ENCODE measurements at regions not wholly inside any gene's neighbourhood (a gene's known extent, or its start where the extent isn't known, plus 50 kb on each side); places are given as distances from the start of the nearest gene placed in this dataset.

GRCh38 chr9:73565026-73565425, 413.4 kb downstream of the ANXA1 start:
- no peak for DNase-seq (ENCODE audit: low spot score in 2 of 2)
- ATAC-seq: no peak
- no peak overlapping the region for H3K27ac Mint-ChIP-seq
- no peaks in the 10 kb centered on the region for H3K36me3 Mint-ChIP-seq
- peaks cover 6% of the 10 kb centered on the region in 2 donors for H3K9me3 Mint-ChIP-seq

- Mint-ChIP-seq H3K27ac (no peak overlapping the region), H3K9me3 (peaks cover 4 to 6% of the 10 kb centered on the region in 2 donors), H3K36me3 (no peaks in the 10 kb centered on the region)
- ATAC-seq: no peak
- no peak for DNase-seq (ENCODE audit: low spot score in 2 of 2)
These were observed 414.3 kb downstream of the ANXA1 start for GRCh38 chr9:73565833-73566465.

GRCh38 chr9:73566627-73567026, 415.0 kb downstream of the ANXA1 start:
- no peaks in the 10 kb centered on the region for H3K36me3 Mint-ChIP-seq
- H3K27ac Mint-ChIP-seq: no peak overlapping the region
- ATAC-seq (no peak), DNase-seq (ENCODE audit: low spot score in 2 of 2) (no peak)
- peaks cover 4 to 6% of the 10 kb centered on the region in 2 donors for H3K9me3 Mint-ChIP-seq

GRCh38 chr9:73573235-73573634, 421.6 kb downstream of the ANXA1 start:
- Mint-ChIP-seq H3K9me3 (peaks cover 0 to 4% of the 10 kb centered on the region in 2 donors), H3K36me3 (no peaks in the 10 kb centered on the region), H3K27ac (no peak overlapping the region)
- ATAC-seq (no peak), DNase-seq (ENCODE audit: low spot score in 2 of 2) (no peak)

GRCh38 chr9:73575101-73576060, 423.7 kb downstream of the ANXA1 start:
- no peaks in the 10 kb centered on the region for H3K36me3 Mint-ChIP-seq
- no peak for DNase-seq (ENCODE audit: low spot score in 2 of 2)
- peaks cover 4% of the 10 kb centered on the region in 2 donors for H3K9me3 Mint-ChIP-seq
- no peak for ATAC-seq
- H3K27ac Mint-ChIP-seq: no peak overlapping the region

- H3K36me3 Mint-ChIP-seq: no peaks in the 10 kb centered on the region
- no peak overlapping the region for H3K27ac Mint-ChIP-seq
- peaks cover 0 to 4% of the 10 kb centered on the region in 2 donors for H3K9me3 Mint-ChIP-seq
- ATAC-seq (no peak), DNase-seq (ENCODE audit: low spot score in 2 of 2) (no peak)
These were observed 426.2 kb downstream of the ANXA1 start for GRCh38 chr9:73577848-73578247.

- DNase-seq (ENCODE audit: low spot score in 2 of 2): no peak
- H3K27ac Mint-ChIP-seq: no peak overlapping the region
- peaks cover 0 to 4% of the 10 kb centered on the region in 2 donors for H3K9me3 Mint-ChIP-seq
- H3K36me3 Mint-ChIP-seq: no peaks in the 10 kb centered on the region
- no peak for ATAC-seq
These were observed 428.2 kb downstream of the ANXA1 start for GRCh38 chr9:73579823-73580222.

- Mint-ChIP-seq H3K9me3 (peaks cover 0 to 4% of the 10 kb centered on the region in 2 donors), H3K36me3 (no peaks in the 10 kb centered on the region), H3K27ac (no peak overlapping the region)
- ATAC-seq (no peak), DNase-seq (ENCODE audit: low spot score in 2 of 2) (no peak)
These were observed 431.9 kb downstream of the ANXA1 start for GRCh38 chr9:73583576-73583975.

- Mint-ChIP-seq H3K9me3 (peaks cover 0 to 2% of the 10 kb centered on the region in 2 donors), H3K36me3 (no peaks in the 10 kb centered on the region), H3K27ac (no peak overlapping the region)
- DNase-seq (ENCODE audit: low spot score in 2 of 2) (no peak), ATAC-seq (no peak)
These were observed 443.4 kb downstream of the ANXA1 start for GRCh38 chr9:73595036-73595545.

GRCh38 chr9:73596321-73596720, 444.7 kb downstream of the ANXA1 start:
- no peak for DNase-seq (ENCODE audit: low spot score in 2 of 2)
- H3K36me3 Mint-ChIP-seq: no peaks in the 10 kb centered on the region
- H3K9me3 Mint-ChIP-seq: peaks cover 0 to 2% of the 10 kb centered on the region in 2 donors
- ATAC-seq: no peak
- H3K27ac Mint-ChIP-seq: no peak overlapping the region

GRCh38 chr9:73597039-73597438, 445.4 kb downstream of the ANXA1 start:
- DNase-seq (ENCODE audit: low spot score in 2 of 2): no peak
- ATAC-seq: no peak
- Mint-ChIP-seq H3K9me3 (peaks cover 0 to 2% of the 10 kb centered on the region in 2 donors), H3K27ac (no peak overlapping the region), H3K36me3 (no peaks in the 10 kb centered on the region)

- ATAC-seq: no peak
- peaks cover 0 to 2% of the 10 kb centered on the region in 2 donors for H3K9me3 Mint-ChIP-seq
- H3K36me3 Mint-ChIP-seq: no peaks in the 10 kb centered on the region
- H3K27ac Mint-ChIP-seq: no peak overlapping the region
- DNase-seq (ENCODE audit: low spot score in 2 of 2): no peak
These were observed 446.1 kb downstream of the ANXA1 start for GRCh38 chr9:73597771-73598170.

- Mint-ChIP-seq H3K27ac (no peak overlapping the region), H3K36me3 (no peaks in the 10 kb centered on the region), H3K9me3 (peaks cover 9 to 13% of the 10 kb centered on the region in 2 donors)
- ATAC-seq (no peak), DNase-seq (ENCODE audit: low spot score in 2 of 2) (no peak)
These were observed 457.7 kb downstream of the ANXA1 start for GRCh38 chr9:73609381-73609780.

- H3K9me3 Mint-ChIP-seq: peaks cover 12 to 13% of the 10 kb centered on the region in 2 donors
- no peak for ATAC-seq
These were observed 459.4 kb downstream of the ANXA1 start for GRCh38 chr9:73611032-73611431.

GRCh38 chr9:73613092-73613701, 461.5 kb downstream of the ANXA1 start:
- ATAC-seq (no peak), DNase-seq (ENCODE audit: low spot score in 2 of 2) (no peak)
- Mint-ChIP-seq H3K36me3 (no peaks in the 10 kb centered on the region), H3K27ac (no peak overlapping the region), H3K9me3 (peaks cover 13 to 16% of the 10 kb centered on the region in 2 donors)

More at GRCh38 chr9:73611032-73611431, 459.4 kb downstream of the ANXA1 start:
- Mint-ChIP-seq H3K36me3 (no peaks in the 10 kb centered on the region), H3K27ac (no peak overlapping the region)
- no peak for DNase-seq (ENCODE audit: low spot score in 2 of 2)

GRCh38 chr9:73615557-73615956, 463.9 kb downstream of the ANXA1 start:
- ATAC-seq (no peak), DNase-seq (ENCODE audit: low spot score in 2 of 2) (no peak)
- Mint-ChIP-seq H3K9me3 (peaks cover 16 to 18% of the 10 kb centered on the region in 2 donors), H3K27ac (no peak overlapping the region), H3K36me3 (no peaks in the 10 kb centered on the region)

GRCh38 chr9:73617586-73617985, 465.9 kb downstream of the ANXA1 start:
- no peak for ATAC-seq
- H3K36me3 Mint-ChIP-seq: no peaks in the 10 kb centered on the region
- DNase-seq (ENCODE audit: low spot score in 2 of 2): no peak
- peaks cover 9 to 13% of the 10 kb centered on the region in 2 donors for H3K9me3 Mint-ChIP-seq
- no peak overlapping the region for H3K27ac Mint-ChIP-seq

All from activated naive CD4-positive, alpha-beta T cell treated with anti-CD3 and anti-CD28 coated beads, Interleukin-2, amount 50 U/mL, for 72 hours (primary cell).